ENCODE measurements at regions not wholly inside any gene's neighbourhood (a gene's known extent, or its start where the extent isn't known, plus 50 kb on each side); places are given as distances from the start of the nearest gene placed in this dataset.

DNA sequence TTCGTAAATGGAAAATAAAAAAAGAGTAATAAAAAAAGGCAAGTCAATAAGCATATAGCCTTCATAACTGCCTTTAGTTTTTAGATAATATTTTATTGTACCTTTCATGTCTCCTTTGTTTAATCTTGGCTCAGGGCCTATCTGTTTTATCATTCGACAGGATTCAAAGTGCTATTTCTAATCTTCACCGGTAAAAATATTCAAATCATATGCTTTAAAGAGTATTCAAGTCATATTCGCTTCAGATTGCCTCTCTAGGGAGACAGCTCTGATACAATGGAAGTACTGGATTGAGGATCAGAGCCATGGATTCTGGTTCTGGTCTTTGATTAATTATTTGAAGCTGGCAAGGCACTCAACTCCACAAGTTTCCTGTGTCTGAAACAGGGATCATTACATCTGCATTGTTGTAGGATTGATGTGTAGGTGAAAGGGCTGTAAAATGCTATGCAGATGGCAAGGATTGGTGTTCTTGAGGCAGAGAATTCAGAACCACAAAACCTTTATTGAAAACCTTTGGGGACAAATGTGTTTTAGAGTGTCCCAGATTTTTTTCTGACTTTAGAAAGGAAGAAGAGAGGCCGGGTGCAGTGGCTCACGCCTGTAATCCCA, 84.3 kb upstream of the RAPH1 start:
- TF ChIP-seq GATA2 (IDR thresholded peaks at IDR 0.05; ENCODE audit: low read depth, low read length) (no peak), GATA3 (IDR thresholded peaks at IDR 0.05; ENCODE audit: low read depth, low read length) (no peak)

DNA sequence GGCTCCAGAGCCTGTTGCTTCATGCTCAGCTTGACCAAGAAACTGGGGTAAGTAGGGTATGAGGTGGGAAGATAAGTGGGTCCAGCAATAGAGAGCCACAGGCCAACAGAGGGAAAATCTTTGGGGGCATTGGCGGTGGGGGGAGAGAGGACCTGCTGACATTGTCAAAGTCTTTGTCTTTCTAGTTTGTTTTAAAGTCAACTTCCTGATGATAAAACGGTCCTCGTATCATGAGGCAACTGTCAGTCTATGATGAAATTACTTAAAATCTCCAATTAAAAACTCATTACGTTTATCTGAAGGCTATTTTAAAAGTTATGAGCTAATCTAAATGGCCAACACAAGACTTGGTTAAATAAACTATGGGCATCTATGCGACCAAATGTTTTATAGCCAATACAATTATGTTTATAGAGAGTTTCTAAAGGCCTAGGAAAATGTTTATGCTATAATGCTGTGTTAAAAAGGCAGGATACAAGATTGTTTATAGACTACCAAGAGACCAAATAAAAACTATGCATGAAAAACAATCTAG, 84.4 kb upstream of the CD28 start:
- TF ChIP-seq GATA3 (IDR thresholded peaks at IDR 0.05; ENCODE audit: low read depth, low read length) = no peak
- no peak for TF ChIP-seq GATA2 (IDR thresholded peaks at IDR 0.05; ENCODE audit: low read depth, low read length)

DNA sequence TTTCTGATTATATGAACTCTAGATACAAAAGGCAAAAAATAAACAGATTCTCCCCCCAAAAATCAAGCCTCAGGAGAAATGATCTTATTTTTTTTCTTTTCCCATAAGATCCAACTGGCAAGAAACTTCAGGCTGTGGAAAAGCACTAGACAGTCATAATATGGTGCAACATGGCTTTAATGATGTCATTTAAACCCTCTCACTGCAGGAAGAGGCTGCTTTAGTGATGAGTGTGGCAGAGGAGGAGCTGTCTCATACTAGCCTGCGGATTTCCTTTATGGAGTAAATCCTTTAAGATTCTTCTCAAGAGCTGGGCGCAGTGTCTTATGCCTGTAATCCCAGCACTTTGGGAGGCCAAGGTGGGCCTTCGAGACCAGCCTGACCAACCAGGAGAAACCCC, 83.3 kb upstream of the CD28 start:
- TF ChIP-seq GATA2 (IDR thresholded peaks at IDR 0.05; ENCODE audit: low read depth, low read length) = no peak
- TF ChIP-seq GATA3 (IDR thresholded peaks at IDR 0.05; ENCODE audit: low read depth, low read length) = no peak

DNA sequence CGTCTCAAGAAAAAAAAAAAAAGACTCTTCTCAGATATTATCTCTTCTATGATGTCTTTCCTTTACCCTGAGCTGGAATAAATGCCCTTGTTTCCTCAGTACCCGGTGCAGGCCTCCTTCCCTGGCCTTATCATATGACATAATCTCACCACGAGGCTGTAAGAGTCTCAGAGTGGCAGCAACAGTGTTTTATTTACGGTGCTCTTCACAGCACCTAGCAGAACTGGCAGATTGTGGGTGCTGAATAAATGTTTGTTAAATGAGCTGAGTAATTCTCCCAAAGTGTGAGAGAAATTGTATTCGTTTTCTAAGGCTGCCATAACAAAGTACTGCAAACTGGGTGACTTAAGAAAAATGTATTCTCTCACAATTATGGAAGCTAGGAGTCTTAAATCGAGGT, 82.8 kb upstream of the CD28 start:
- TF ChIP-seq GATA3 (IDR thresholded peaks at IDR 0.05; ENCODE audit: low read depth, low read length) (no peak), GATA2 (IDR thresholded peaks at IDR 0.05; ENCODE audit: low read depth, low read length) (no peak)

DNA sequence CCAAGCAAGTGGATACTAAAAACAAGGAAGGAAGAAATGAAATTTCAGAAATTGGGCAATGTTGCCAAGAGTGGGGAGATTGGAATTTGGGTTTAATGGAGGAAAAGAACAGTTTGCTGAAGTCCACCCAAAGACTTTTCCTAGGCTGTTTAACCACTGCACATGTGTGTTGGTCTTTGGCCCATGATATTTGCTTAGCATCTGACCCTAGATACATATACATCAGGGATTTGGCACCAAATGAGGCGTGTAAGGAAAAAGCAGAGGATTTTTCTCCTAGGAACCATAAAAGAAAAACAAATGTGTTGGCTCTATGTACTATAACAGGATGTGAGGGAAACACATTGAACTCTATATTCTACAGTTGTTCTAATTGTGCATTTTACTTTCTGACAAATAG, 80.7 kb upstream of the CD28 start:
- TF ChIP-seq GATA3 (IDR thresholded peaks at IDR 0.05; ENCODE audit: low read depth, low read length) = no peak
- TF ChIP-seq GATA2 (IDR thresholded peaks at IDR 0.05; ENCODE audit: low read depth, low read length) = no peak

DNA sequence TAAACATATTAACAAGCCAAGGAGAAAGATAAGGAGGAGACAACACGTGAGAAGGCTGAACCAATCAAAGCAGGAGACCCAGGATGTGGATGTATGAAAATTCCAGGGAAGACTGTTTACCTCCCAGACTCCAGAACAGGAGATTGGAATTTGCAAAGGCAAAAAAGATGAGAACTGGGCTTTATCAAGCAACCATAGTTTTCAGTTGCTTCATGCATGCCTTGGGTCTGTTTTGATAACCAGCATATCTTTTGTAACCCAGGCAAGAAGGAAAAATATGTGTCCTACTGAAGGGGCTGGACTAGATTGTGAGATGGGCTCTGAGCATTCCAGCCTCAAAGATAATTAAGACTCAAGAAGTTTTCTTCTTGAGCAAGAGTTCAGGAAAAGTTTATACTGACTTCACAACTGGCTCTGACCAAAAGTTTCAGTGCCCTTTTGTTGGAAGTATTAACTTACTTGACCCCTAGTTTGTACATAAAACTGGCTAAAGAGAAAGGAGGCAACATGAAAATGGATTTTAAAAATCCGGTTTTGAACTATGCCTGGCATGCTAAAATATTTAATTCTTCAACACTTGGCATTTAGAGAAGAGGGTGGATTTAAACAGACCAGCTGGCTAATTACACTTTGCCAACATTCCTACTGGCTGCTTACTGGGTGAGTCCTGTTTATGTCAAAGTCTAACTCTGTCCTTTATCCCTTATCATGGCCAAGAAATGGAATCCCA, 79.3 kb upstream of the CD28 start:
- TF ChIP-seq GATA3 (IDR thresholded peaks at IDR 0.05; ENCODE audit: low read depth, low read length) (no peak), GATA2 (IDR thresholded peaks at IDR 0.05; ENCODE audit: low read depth, low read length) (no peak)

DNA sequence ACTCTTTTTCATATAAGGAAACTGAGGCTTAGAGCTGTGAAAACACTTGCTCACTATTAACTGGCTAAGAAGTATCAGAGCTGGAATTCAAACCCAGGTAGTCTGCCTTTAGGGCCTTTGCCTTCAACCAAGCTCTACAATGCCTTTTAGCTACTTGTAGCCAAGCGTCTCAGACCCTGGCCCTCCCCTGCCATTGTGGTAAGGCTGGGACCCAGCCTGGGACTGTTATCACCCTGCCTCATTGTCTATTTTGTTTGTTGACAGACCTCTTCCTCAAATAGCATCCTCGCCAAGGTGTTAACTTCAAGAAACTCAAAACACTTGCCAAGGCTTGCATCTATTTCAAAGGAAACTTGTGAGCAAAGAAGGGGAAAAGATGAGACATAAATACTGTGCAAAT, 76.7 kb upstream of the CD28 start:
- TF ChIP-seq GATA3 (IDR thresholded peaks at IDR 0.05; ENCODE audit: low read depth, low read length) (no peak), GATA2 (IDR thresholded peaks at IDR 0.05; ENCODE audit: low read depth, low read length) (no peak)

DNA sequence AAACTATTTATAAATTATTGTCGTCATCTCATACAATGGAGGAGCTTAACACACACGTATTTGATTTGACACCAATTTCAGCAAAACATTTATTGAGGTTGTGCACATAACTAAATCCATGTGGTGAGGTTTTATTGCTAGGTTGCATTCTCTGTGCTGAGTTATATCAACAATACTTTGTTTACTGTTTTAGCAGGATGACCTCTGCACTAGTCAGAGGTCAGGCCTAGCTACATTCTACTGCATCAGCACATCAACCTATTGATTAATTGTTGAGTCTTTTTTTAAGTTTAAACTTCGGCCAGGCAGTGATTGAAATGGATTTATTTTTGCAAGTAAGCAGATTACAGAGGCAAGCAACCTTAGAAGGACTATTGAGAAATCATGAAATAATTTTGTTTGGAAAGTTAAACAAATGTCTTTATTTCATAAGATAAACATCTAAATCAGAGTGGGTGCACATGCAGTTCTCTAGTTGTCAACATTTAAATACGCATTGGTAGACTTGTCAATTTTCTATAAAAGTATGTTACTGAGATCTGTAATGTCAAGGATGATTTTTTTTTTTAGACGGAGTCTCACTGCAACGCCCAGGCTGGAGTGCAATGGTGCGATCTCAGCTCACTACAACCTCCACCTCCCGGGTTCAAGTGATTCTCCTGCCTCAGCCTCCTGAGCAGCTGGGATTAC, 75.2 kb upstream of the CD28 start:
- TF ChIP-seq GATA2 (IDR thresholded peaks at IDR 0.05; ENCODE audit: low read depth, low read length) = no peak
- TF ChIP-seq GATA3 (IDR thresholded peaks at IDR 0.05; ENCODE audit: low read depth, low read length) = no peak

DNA sequence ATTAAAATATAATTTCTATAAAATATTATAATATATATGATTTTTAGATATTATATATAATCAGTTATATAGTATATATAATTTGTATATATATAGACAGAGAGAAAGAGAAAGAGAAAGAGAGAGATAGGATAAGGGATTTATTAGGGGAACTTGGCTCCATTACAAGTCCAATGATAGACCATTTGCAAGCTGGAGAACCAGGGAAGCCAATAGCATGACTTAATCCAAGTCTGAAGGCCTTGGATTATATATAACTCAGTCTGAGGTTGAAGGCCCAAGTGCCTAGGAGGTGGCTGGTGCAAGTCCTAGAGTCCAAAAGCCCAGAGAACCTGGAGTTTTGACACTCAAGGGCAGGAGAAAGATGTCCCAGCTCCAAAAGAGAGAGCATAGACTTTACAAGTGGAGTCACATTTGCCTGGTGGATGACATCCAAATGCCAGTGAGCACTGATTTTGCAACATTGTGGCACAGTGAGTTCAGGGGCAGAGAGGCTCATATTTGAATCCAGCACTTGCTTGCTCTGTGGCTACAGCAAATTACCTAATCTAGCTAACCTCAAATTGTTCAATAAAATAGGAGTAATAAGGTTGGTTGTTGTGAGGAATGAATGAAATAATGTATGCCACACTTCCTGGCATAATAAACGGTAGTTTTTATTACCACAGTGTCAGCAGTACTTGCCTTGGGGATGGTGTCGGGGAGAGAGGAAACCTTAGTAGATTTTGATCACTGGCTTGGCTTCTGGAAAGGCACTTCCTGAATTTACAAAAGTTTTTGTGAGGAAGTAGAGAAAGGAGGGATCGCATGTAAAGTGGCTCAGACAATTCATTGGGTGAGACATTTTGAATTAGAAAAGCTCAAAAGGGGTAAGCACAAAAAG, 69.6 kb upstream of the CD28 start:
- TF ChIP-seq GATA3 (IDR thresholded peaks at IDR 0.05; ENCODE audit: low read depth, low read length) (no peak), GATA2 (IDR thresholded peaks at IDR 0.05; ENCODE audit: low read depth, low read length) (no peak)

DNA sequence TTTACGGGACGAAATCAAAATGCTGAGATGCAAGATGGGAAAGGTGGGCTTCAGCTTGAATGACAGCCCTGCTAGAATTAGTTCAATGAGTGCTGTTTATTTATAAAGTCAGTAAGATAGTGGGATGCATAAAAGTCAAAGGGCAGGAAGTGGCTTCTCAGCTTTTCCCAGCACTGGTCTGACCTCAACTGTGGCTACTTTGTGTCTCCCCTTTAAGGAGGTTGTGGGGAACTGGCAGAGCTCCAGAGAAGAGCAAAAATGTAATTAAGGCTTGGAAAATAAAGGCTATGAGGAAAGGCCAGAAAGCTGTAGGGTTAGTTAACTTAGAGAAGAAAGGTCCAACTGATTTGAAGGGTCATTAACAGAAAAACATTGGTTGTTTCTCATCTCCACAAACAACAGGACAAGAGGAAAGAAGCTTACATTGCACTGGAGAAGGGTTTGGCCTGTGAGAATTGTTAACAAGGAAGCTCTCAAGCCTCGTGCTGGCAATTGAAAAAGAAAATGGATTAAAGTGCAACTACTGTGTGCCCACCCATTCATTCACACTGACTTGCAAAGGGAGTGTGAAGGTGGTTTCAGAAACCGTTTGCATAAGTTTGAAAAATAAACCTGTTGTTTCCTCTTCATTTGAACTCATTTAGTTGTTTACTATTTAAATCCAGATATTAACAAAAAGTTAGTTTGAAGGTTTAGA, 68.8 kb upstream of the CD28 start:
- no peak for TF ChIP-seq GATA2 (IDR thresholded peaks at IDR 0.05; ENCODE audit: low read depth, low read length)
- TF ChIP-seq GATA3 (IDR thresholded peaks at IDR 0.05; ENCODE audit: low read depth, low read length) = no peak

DNA sequence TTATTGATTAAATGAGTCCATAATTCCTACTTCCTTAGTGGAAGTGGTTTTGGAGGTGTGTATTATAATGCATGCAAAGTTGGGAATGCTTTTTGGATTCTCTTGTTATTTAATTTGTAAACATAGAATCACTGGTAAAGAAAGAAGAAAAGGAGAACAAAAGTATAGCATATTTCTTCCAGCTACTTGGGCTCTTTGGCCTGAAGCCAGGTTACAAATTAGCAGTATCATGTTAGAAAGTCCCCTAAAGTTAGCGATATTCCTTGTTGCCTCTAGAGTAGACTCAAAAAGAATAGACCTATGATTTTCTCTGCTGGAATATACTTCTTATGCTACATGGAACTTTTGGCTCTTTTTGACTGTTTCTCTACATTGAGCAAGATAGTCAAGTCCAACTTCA, 60.6 kb upstream of the CD28 start:
- TF ChIP-seq GATA2 (IDR thresholded peaks at IDR 0.05; ENCODE audit: low read depth, low read length) = no peak
- TF ChIP-seq GATA3 (IDR thresholded peaks at IDR 0.05; ENCODE audit: low read depth, low read length) = no peak

DNA sequence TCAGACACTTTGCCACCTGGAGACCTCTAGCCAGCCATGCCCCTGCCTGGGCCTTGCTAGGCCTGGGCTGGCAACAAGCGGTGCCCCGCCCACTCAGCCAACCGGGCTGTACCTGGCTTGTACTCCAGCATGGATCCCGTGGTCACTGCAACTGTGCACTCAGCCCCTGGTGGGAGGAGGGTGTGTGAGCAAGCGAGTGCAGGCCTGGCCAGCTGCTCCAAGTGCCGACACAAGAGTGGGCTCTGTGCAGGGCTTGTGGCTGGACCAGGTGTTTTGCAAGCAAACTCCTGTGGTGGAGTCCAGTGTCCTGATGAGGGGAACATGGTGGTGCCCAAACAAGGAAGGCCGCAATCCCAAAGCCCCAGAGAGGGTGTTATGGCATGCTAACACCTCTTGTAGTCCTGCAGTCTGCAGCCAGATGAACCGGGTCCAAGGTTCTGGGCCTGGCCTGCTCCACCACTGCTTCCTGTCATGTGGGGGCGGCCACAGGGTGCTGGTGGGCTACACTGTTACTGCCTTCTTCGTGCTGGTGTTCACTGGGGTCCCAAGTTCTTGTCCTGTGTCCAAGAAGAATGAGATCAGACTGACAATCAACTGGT, 60.1 kb upstream of the CD28 start:
- TF ChIP-seq GATA3 (IDR thresholded peaks at IDR 0.05; ENCODE audit: low read depth, low read length) (no peak), GATA2 (IDR thresholded peaks at IDR 0.05; ENCODE audit: low read depth, low read length) (no peak)

DNA sequence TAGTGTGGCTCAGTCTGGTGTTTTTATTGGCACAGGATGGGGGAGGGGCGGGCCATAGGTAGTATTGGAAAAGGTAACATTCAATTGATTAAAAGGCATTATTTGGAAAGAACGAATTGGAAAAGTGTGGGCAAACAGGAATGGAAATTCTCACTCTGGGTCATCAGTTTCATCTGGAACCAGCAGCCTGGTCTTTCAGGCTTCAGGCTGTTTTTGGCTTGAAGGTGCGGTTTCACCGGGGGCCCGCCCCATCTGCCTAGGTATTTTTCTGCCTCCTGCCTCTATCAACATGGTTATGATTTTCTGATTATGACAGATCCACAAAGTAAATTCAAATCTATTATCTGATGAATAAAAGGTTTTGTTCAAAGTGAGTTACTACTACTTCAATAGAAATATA, 59.5 kb upstream of the CD28 start:
- TF ChIP-seq GATA3 (IDR thresholded peaks at IDR 0.05; ENCODE audit: low read depth, low read length) (no peak), GATA2 (IDR thresholded peaks at IDR 0.05; ENCODE audit: low read depth, low read length) (no peak)

Data from SH-SY5Y (cell line).